Spleen (tissue), 7 donors: ENCODE measurements at regions not wholly inside any gene's neighbourhood (a gene's known extent, or its start where the extent isn't known, plus 50 kb on each side); places are given as distances from the start of the nearest gene placed in this dataset.
"Not testable (repeated sequence)": the region's sequence is repeated elsewhere in the genome, so short reads cannot be mapped to it uniquely, and the experiment has no call there.

Experiments used
- POLR2A ChIP-seq, 3 donors: fragments of 450-650 bp; IDR thresholded peaks; one replicate each; pipeline ENCODE4 v1.5.1; 2017; ENCODE audit warnings: antibody characterized with exemption in 3 of 3, mild to moderate bottlenecking in 1 of 3
- TF ChIP-seq, protein P1 (sequence below), 11 experiments: fragments of 200-600 bp in 7 of 11; fragments of 450-650 bp in 4 of 11; sonication (generic) in 4 of 11; IDR thresholded peaks in 8 of 11; conservative IDR thresholded peaks in 3 of 11; 1 replicate in 7 of 11; 2 replicates in 4 of 11; pipeline versions ENCODE4 v1.4.0 to v1.8.0; 2016 to 2021; ENCODE audit warnings: antibody characterized with exemption in 11 of 11, inconsistent platforms in 4 of 11, mild to moderate bottlenecking in 1 of 11
- donor health status: DM: no; HTN: no; CAD: no; lungs with moderate emphysema.
- donor health status: DM: no; HTN: no; CAD: no.
- donor health status: DM: no; HTN: no; CAD: no.

DNA sequence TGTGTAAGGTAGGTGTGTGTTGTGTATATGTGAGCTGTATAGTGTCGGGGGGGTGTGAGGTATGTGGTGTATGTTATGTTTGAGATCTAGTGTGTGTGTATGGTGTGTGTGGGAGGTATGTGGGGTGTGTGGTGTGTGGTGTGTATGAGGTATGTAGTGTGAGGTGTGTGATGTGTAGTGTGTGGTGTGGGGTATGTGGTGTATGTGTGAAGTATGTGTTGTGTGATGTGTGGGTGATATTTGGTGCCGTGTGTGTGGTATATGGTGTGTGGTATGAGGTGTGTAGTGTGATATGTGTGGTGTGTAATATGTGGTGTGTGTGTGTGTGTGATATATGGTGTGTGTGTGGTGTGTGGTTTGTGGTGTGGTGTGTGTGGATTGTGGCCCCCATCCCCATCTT lies 4451.2 kb upstream of the TPTE start:
- TF ChIP-seq, protein P1, sequence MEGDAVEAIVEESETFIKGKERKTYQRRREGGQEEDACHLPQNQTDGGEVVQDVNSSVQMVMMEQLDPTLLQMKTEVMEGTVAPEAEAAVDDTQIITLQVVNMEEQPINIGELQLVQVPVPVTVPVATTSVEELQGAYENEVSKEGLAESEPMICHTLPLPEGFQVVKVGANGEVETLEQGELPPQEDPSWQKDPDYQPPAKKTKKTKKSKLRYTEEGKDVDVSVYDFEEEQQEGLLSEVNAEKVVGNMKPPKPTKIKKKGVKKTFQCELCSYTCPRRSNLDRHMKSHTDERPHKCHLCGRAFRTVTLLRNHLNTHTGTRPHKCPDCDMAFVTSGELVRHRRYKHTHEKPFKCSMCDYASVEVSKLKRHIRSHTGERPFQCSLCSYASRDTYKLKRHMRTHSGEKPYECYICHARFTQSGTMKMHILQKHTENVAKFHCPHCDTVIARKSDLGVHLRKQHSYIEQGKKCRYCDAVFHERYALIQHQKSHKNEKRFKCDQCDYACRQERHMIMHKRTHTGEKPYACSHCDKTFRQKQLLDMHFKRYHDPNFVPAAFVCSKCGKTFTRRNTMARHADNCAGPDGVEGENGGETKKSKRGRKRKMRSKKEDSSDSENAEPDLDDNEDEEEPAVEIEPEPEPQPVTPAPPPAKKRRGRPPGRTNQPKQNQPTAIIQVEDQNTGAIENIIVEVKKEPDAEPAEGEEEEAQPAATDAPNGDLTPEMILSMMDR (IDR thresholded peaks at IDR 0.05 in 8 of 11, conservative IDR thresholded peaks at IDR 0.05 in 3 of 11): not testable (repeated sequence)
- not testable (repeated sequence) for TF ChIP-seq POLR2A (IDR thresholded peaks at IDR 0.05)
